Activated naive CD8-positive, alpha-beta T cell treated with anti-CD3 and anti-CD28 coated beads, Interleukin-2, amount 50 U/mL, for 16 hours (primary cell): ENCODE measurements at regions not wholly inside any gene's neighbourhood (a gene's known extent, or its start where the extent isn't known, plus 50 kb on each side); places are given as distances from the start of the nearest gene placed in this dataset.
"Not testable (repeated sequence)": the region's sequence is repeated elsewhere in the genome, so short reads cannot be mapped to it uniquely, and the experiment has no call there.

Source experiments
- DNase-seq: peaks from one replicate; pipeline ENCODE4 v3.0.0-alpha.2; 2020; ENCODE audit warnings: low read depth, low spot score

- DNase-seq = no peak
Measured at GRCh38 chr4:155473420-155474095, 96.8 kb upstream of the MAP9 start.

- no peak for DNase-seq
Measured at GRCh38 chr4:155468282-155468681, 91.5 kb upstream of the MAP9 start.

- DNase-seq = no peak
Measured at GRCh38 chr4:155450676-155451075, 73.9 kb upstream of the MAP9 start.

GRCh38 chr4:155445306-155445705 is 68.5 kb upstream of the MAP9 start:
- no peak for DNase-seq

- no peak for DNase-seq
Measured at GRCh38 chr4:155444721-155445120, 68.0 kb upstream of the MAP9 start.

- peak; percentile 26 for DNase-seq
Measured at GRCh38 chr4:155442267-155443105, 65.7 kb upstream of the MAP9 start.

GRCh38 chr4:155441475-155441874 is 64.7 kb upstream of the MAP9 start:
- no peak for DNase-seq

GRCh38 chr4:155439760-155440159 is 63.0 kb upstream of the MAP9 start:
- DNase-seq = not testable (repeated sequence)

- no peak for DNase-seq
Measured at GRCh38 chr4:155434904-155435303, 58.1 kb upstream of the MAP9 start.

- no peak for DNase-seq
Measured at GRCh38 chr4:155434366-155434765, 57.6 kb upstream of the MAP9 start.

GRCh38 chr4:155433636-155434360 is 57.0 kb upstream of the MAP9 start:
- DNase-seq = no peak

- DNase-seq = no peak
Measured at GRCh38 chr4:155430895-155431795, 54.4 kb upstream of the MAP9 start.

GRCh38 chr4:155428128-155428527 is 51.4 kb upstream of the MAP9 start:
- DNase-seq = no peak

- no peak for DNase-seq
Measured at GRCh38 chr4:155426953-155427352, 50.2 kb upstream of the MAP9 start.
